Transverse colon (tissue), 4 donors: ENCODE measurements at regions not wholly inside any gene's neighbourhood (a gene's known extent, or its start where the extent isn't known, plus 50 kb on each side); places are given as distances from the start of the nearest gene placed in this dataset.

ENCODE experiments used
- EP300 ChIP-seq: sonication (generic); formaldehyde crosslinking; IDR thresholded peaks from one replicate; pipeline ENCODE4 v1.6.1; 2017; ENCODE audit warnings: antibody characterized with exemption, low read depth
- POLR2A ChIP-seq: fragments of 450-650 bp; IDR thresholded peaks from one replicate; pipeline ENCODE4 v1.6.1; 2016; ENCODE audit warnings: antibody characterized with exemption, mild to moderate bottlenecking, moderate library complexity
- POLR2AphosphoS5 ChIP-seq, 3 donors: sonication (generic); formaldehyde crosslinking; IDR thresholded peaks; one replicate each; pipeline ENCODE4 v1.6.1; 2016; ENCODE audit warnings: antibody characterized with exemption in 3 of 3
- TF ChIP-seq, protein P1 (sequence below), 5 experiments: fragments of 200-600 bp in 3 of 5; fragments of 450-650 bp in 2 of 5; sonication (generic) in 3 of 5; IDR thresholded peaks; 1 replicate in 2 of 5; 2 replicates in 3 of 5; pipeline ENCODE4 v1.5.1; 2016 to 2017; ENCODE audit warnings: antibody characterized with exemption in 5 of 5, inconsistent platforms in 3 of 5, mild to moderate bottlenecking in 2 of 5, moderate library complexity in 1 of 5

DNA sequence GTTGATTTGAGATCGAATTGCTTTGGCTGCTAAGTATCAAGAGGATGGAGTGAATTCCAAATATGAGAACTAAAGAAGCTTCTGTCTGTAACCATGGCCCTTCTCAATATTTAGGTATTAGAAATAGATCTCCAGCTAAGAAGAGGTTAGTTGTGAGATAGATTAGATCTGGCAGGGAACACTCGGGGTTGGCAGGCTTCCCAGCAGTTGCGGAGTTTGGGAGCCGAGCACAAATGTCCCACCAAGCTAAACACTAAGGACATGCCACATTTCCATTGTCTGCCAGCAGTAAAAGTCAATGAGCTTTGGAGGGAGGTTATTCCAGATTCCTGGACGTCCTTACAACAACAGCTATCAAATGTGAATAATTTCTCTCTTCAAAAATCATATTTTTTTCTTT lies 85.8 kb downstream of the TAF11L14 start:
- TF ChIP-seq, protein P1, sequence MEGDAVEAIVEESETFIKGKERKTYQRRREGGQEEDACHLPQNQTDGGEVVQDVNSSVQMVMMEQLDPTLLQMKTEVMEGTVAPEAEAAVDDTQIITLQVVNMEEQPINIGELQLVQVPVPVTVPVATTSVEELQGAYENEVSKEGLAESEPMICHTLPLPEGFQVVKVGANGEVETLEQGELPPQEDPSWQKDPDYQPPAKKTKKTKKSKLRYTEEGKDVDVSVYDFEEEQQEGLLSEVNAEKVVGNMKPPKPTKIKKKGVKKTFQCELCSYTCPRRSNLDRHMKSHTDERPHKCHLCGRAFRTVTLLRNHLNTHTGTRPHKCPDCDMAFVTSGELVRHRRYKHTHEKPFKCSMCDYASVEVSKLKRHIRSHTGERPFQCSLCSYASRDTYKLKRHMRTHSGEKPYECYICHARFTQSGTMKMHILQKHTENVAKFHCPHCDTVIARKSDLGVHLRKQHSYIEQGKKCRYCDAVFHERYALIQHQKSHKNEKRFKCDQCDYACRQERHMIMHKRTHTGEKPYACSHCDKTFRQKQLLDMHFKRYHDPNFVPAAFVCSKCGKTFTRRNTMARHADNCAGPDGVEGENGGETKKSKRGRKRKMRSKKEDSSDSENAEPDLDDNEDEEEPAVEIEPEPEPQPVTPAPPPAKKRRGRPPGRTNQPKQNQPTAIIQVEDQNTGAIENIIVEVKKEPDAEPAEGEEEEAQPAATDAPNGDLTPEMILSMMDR (IDR thresholded peaks at IDR 0.05), result no peak
- TF ChIP-seq POLR2A, result no peak
- no peak for TF ChIP-seq EP300
- TF ChIP-seq POLR2AphosphoS5 (IDR thresholded peaks at IDR 0.05), result no peak
